ENCODE measurements at regions not wholly inside any gene's neighbourhood (a gene's known extent, or its start where the extent isn't known, plus 50 kb on each side); places are given as distances from the start of the nearest gene placed in this dataset.
"Not testable (repeated sequence)": the region's sequence is repeated elsewhere in the genome, so short reads cannot be mapped to it uniquely, and the experiment has no call there.

DNA sequence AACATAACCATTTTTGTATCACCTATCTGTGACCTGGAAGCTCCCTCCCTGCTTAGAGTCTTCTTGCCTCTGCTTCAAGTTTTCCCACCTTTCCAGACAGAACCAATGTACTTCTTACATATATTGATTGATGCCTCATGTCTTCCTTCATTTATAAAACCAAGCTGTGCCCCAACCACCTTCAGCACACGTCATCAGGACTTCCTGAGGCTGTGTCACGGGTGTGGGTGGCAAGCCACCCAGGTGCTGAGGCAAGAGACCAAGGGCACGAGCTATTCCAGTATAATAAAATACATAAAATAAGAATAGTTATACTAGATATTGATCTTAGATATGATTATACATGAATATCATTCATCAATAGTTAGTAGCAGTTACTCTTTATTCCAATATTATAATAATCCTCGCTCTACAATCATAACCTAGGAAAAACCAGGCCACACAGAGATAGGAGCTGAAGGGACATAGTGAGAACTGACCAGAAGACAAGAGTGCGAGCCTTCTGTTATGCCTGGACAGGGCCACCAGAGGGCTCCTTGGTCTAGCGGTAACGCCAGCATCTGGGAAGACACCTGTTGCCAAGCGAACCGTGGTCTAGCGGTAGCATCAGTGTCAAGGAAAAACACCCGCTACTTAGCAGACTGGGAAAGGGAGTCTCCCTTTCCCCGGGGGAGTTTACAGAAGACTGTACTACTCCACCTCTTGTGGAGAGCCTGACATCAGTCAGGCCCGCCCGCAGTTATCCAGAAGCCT lies 180.2 kb upstream of the ERCC4 start:
- TF ChIP-seq GABPA (IDR thresholded peaks at IDR 0.05; ENCODE audit: low read depth); MEF2A (IDR thresholded peaks at IDR 0.05; ENCODE audit: borderline replicate concordance, low read depth); FOSL2 (IDR thresholded peaks at IDR 0.05; ENCODE audit: borderline replicate concordance, low read depth); RAD21 (IDR thresholded peaks at IDR 0.05; ENCODE audit: low read length); SIN3A (IDR thresholded peaks at IDR 0.05; ENCODE audit: borderline replicate concordance, low read depth, low read length); POLR2AphosphoS5 (IDR thresholded peaks at IDR 0.05; ENCODE audit: low read depth, low read length): not testable (repeated sequence)
- TF ChIP-seq, protein P1, sequence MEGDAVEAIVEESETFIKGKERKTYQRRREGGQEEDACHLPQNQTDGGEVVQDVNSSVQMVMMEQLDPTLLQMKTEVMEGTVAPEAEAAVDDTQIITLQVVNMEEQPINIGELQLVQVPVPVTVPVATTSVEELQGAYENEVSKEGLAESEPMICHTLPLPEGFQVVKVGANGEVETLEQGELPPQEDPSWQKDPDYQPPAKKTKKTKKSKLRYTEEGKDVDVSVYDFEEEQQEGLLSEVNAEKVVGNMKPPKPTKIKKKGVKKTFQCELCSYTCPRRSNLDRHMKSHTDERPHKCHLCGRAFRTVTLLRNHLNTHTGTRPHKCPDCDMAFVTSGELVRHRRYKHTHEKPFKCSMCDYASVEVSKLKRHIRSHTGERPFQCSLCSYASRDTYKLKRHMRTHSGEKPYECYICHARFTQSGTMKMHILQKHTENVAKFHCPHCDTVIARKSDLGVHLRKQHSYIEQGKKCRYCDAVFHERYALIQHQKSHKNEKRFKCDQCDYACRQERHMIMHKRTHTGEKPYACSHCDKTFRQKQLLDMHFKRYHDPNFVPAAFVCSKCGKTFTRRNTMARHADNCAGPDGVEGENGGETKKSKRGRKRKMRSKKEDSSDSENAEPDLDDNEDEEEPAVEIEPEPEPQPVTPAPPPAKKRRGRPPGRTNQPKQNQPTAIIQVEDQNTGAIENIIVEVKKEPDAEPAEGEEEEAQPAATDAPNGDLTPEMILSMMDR (IDR thresholded peaks at IDR 0.05) = not testable (repeated sequence)
- TF ChIP-seq, protein P2, sequence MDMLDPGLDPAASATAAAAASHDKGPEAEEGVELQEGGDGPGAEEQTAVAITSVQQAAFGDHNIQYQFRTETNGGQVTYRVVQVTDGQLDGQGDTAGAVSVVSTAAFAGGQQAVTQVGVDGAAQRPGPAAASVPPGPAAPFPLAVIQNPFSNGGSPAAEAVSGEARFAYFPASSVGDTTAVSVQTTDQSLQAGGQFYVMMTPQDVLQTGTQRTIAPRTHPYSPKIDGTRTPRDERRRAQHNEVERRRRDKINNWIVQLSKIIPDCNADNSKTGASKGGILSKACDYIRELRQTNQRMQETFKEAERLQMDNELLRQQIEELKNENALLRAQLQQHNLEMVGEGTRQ (IDR thresholded peaks at IDR 0.05; ENCODE audit: borderline replicate concordance, low read depth, low read length) = not testable (repeated sequence)
- TF ChIP-seq, protein P3, sequence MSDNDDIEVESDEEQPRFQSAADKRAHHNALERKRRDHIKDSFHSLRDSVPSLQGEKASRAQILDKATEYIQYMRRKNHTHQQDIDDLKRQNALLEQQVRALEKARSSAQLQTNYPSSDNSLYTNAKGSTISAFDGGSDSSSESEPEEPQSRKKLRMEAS (IDR thresholded peaks at IDR 0.05; ENCODE audit: low read depth) = not testable (repeated sequence)
- TF ChIP-seq, protein P4, sequence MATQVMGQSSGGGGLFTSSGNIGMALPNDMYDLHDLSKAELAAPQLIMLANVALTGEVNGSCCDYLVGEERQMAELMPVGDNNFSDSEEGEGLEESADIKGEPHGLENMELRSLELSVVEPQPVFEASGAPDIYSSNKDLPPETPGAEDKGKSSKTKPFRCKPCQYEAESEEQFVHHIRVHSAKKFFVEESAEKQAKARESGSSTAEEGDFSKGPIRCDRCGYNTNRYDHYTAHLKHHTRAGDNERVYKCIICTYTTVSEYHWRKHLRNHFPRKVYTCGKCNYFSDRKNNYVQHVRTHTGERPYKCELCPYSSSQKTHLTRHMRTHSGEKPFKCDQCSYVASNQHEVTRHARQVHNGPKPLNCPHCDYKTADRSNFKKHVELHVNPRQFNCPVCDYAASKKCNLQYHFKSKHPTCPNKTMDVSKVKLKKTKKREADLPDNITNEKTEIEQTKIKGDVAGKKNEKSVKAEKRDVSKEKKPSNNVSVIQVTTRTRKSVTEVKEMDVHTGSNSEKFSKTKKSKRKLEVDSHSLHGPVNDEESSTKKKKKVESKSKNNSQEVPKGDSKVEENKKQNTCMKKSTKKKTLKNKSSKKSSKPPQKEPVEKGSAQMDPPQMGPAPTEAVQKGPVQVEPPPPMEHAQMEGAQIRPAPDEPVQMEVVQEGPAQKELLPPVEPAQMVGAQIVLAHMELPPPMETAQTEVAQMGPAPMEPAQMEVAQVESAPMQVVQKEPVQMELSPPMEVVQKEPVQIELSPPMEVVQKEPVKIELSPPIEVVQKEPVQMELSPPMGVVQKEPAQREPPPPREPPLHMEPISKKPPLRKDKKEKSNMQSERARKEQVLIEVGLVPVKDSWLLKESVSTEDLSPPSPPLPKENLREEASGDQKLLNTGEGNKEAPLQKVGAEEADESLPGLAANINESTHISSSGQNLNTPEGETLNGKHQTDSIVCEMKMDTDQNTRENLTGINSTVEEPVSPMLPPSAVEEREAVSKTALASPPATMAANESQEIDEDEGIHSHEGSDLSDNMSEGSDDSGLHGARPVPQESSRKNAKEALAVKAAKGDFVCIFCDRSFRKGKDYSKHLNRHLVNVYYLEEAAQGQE (IDR thresholded peaks at IDR 0.05; ENCODE audit: low read depth, low read length) = not testable (repeated sequence)

Data from SK-N-SH (cell line).